ENCODE measurements at regions not wholly inside any gene's neighbourhood (a gene's known extent, or its start where the extent isn't known, plus 50 kb on each side); places are given as distances from the start of the nearest gene placed in this dataset.
"Not testable (repeated sequence)": the region's sequence is repeated elsewhere in the genome, so short reads cannot be mapped to it uniquely, and the experiment has no call there.

GRCh38 chr14:58994130-58994529, 194.3 kb upstream of the DAAM1 start:
- TF ChIP-seq CTCF (IDR thresholded peaks at IDR 0.05; ENCODE audit: low read depth, low read length, missing control alignments), result no peak
- no peak for DNase-seq (ENCODE audit: extremely low read depth, low read depth)
- no peak overlapping the region for H3K4me3 ChIP-seq (replicated peaks; ENCODE audit: low read depth, low read length)

- no peak for TF ChIP-seq CTCF (IDR thresholded peaks at IDR 0.05; ENCODE audit: low read depth, low read length, missing control alignments)
- no peak for DNase-seq (ENCODE audit: extremely low read depth, low read depth)
These were observed 184.5 kb upstream of the DAAM1 start for GRCh38 chr14:59004012-59004411.

GRCh38 chr14:59006179-59006578, 182.3 kb upstream of the DAAM1 start:
- DNase-seq (ENCODE audit: extremely low read depth, low read depth); H3K4me3 ChIP-seq (replicated peaks; ENCODE audit: low read depth, low read length): not testable (repeated sequence)

More at GRCh38 chr14:59004012-59004411, 184.5 kb upstream of the DAAM1 start:
- H3K4me3 ChIP-seq (replicated peaks; ENCODE audit: low read depth, low read length), result no peak overlapping the region

- no peak for TF ChIP-seq CTCF (IDR thresholded peaks at IDR 0.05; ENCODE audit: low read depth, low read length, missing control alignments)
- DNase-seq (ENCODE audit: extremely low read depth, low read depth), result no peak
- H3K4me3 ChIP-seq (replicated peaks; ENCODE audit: low read depth, low read length), result no peak overlapping the region
These were observed 178.5 kb upstream of the DAAM1 start for GRCh38 chr14:59009967-59010366.

- peak; percentile 42 for DNase-seq (ENCODE audit: extremely low read depth, low read depth)
- no peak for TF ChIP-seq CTCF (IDR thresholded peaks at IDR 0.05; ENCODE audit: low read depth, low read length, missing control alignments)
- no peak overlapping the region for H3K4me3 ChIP-seq (replicated peaks; ENCODE audit: low read depth, low read length)
These were observed 174.7 kb upstream of the DAAM1 start for GRCh38 chr14:59013672-59014298.

- H3K4me3 ChIP-seq (replicated peaks; ENCODE audit: low read depth, low read length), result no peak overlapping the region
- no peak for DNase-seq (ENCODE audit: extremely low read depth, low read depth)
- no peak for TF ChIP-seq CTCF (IDR thresholded peaks at IDR 0.05; ENCODE audit: low read depth, low read length, missing control alignments)
These were observed 173.0 kb upstream of the DAAM1 start for GRCh38 chr14:59015482-59015881.

- no peak for TF ChIP-seq CTCF (IDR thresholded peaks at IDR 0.05; ENCODE audit: low read depth, low read length, missing control alignments)
- DNase-seq (ENCODE audit: extremely low read depth, low read depth), result no peak
These were observed 171.0 kb upstream of the DAAM1 start for GRCh38 chr14:59017285-59017965.

More at GRCh38 chr14:59017285-59017965, 171.0 kb upstream of the DAAM1 start:
- no peak overlapping the region for H3K4me3 ChIP-seq (replicated peaks; ENCODE audit: low read depth, low read length)
